Caco-2 (cell line): ENCODE measurements at regions not wholly inside any gene's neighbourhood (a gene's known extent, or its start where the extent isn't known, plus 50 kb on each side); places are given as distances from the start of the nearest gene placed in this dataset.

Source experiments
- BruUV-seq: library from RNA; stranded (reverse); fragments of 400-500 nt; replicated peaks from 2 replicates; lab custom pipeline; 2021; lab: Mats Ljungman, UMichigan
- CTCF ChIA-PET: fragments of 300-600 bp; sonication (Branson Sonifier 250); formaldehyde crosslinking; loops from one replicate; lab custom pipeline; 2022; ENCODE audit warnings: antibody characterized with exemption; lab: Charles Lee
- POLR2A ChIA-PET: fragments of 300-600 bp; sonication (Branson Sonifier 250); formaldehyde crosslinking; loops from one replicate; lab custom pipeline; 2022; ENCODE audit warnings: antibody characterized with exemption; lab: Charles Lee
- DNase-seq, 2 experiments: peaks; one replicate each; pipeline versions ENCODE4 v3.0.0 to v3.0.0-alpha.2; 2020 to 2022
- H3K27me3 ChIP-seq: replicated peaks from 2 replicates; pipeline ENCODE4 v1.6.0; 2011; ENCODE audit warnings: low read length; ENCODE audit not compliant: control insufficient read depth, insufficient read depth
- H3K36me3 ChIP-seq: 2 replicates; pipeline ENCODE4 v1.5.1; 2011; ENCODE audit warnings: low read length; ENCODE audit not compliant: control insufficient read depth, insufficient read depth
- H3K4me1 ChIP-seq: fragments of 250-450 bp; sonication (Bioruptor Pico); 2 replicates; pipeline ENCODE4 v1.5.1; 2020; ENCODE audit warnings: mild to moderate bottlenecking
- H3K4me3 ChIP-seq: 2 replicates; pipeline ENCODE4 v1.5.1; 2011; ENCODE audit warnings: low read depth, mild to moderate bottlenecking, control low read depth, low read length
- H3K9me3 ChIP-seq: fragments of 250-450 bp; sonication (Bioruptor Pico); 2 replicates; pipeline ENCODE4 v1.5.1; 2020; ENCODE audit warnings: mild to moderate bottlenecking, moderate library complexity
- H3K27ac Mint-ChIP-seq: one replicate; pipeline ENCODE4 v1.8.0; 2022; ENCODE audit warnings: mixed read lengths; ENCODE audit not compliant: unreplicated experiment
- H3K27me3 Mint-ChIP-seq: one replicate; pipeline ENCODE4 v1.8.0; 2022; ENCODE audit warnings: mixed read lengths; ENCODE audit not compliant: insufficient read depth, unreplicated experiment
- H3K36me3 Mint-ChIP-seq: one replicate; pipeline ENCODE4 v1.8.0; 2022; ENCODE audit warnings: mild to moderate bottlenecking, mixed read lengths; ENCODE audit not compliant: insufficient read depth, unreplicated experiment
- H3K4me1 Mint-ChIP-seq: one replicate; pipeline ENCODE4 v1.8.0; 2022; ENCODE audit warnings: low read depth, mixed read lengths; ENCODE audit not compliant: unreplicated experiment
- H3K4me3 Mint-ChIP-seq: one replicate; pipeline ENCODE4 v1.8.0; 2022; ENCODE audit warnings: mild to moderate bottlenecking, moderate library complexity, mixed read lengths; ENCODE audit not compliant: unreplicated experiment
- H3K9me3 Mint-ChIP-seq: one replicate; pipeline ENCODE4 v1.8.0; 2022; ENCODE audit warnings: mixed read lengths; ENCODE audit not compliant: unreplicated experiment
- CTCF ChIP-seq, 2 experiments: fragments of 200-600 bp in 1 of 2; IDR thresholded peaks; 1 replicate in 1 of 2; 2 replicates in 1 of 2; pipeline versions ENCODE4 v1.5.1 to v1.8.0; 2011 to 2022; ENCODE audit warnings: antibody characterized with exemption in 1 of 2, control low read depth in 1 of 2, inconsistent platforms in 1 of 2, low read depth in 1 of 2, low read length in 1 of 2, mild to moderate bottlenecking in 1 of 2, moderate library complexity in 1 of 2; ENCODE audit not compliant: insufficient read depth in 1 of 2, severe bottlenecking in 1 of 2, unreplicated experiment in 1 of 2
- intact Hi-C: fragments of 100-400 bp; cut with micrococcal nuclease; formaldehyde crosslinking; loops from one replicate; pipeline ENCODE4 v1.10.0; 2022; ENCODE audit not compliant: unreplicated experiment

GRCh38 chr3:23671851-23672589, 133.7 kb upstream of the UBE2E1 start:
- no peak for TF ChIP-seq CTCF (IDR thresholded peaks at IDR 0.05; ENCODE audit: insufficient read depth in 1 of 2, low read depth in 1 of 2, low read length in 1 of 2, severe bottlenecking in 1 of 2, unreplicated experiment in 1 of 2)
- Histone ChIP-seq H3K36me3 (no peaks in the 10 kb centered on the region), H3K27me3 (no peaks in the 10 kb centered on the region), H3K4me1 (no peaks in the 10 kb centered on the region), H3K4me3 (no peak overlapping the region), H3K9me3 (no peaks in the 10 kb centered on the region)
- Mint-ChIP-seq H3K4me1 (no peaks in the 10 kb centered on the region), H3K4me3 (no peak overlapping the region), H3K27ac (no peak overlapping the region), H3K27me3 (no peaks in the 10 kb centered on the region), H3K9me3 (no peaks in the 10 kb centered on the region), H3K36me3 (no peaks in the 10 kb centered on the region)
- CTCF ChIA-PET, result no interaction called here
- no peak for DNase-seq
- BruUV-seq, result no TSS peak
- POLR2A ChIA-PET, result no interaction called here
- intact Hi-C loops, result no loop called here

DNA sequence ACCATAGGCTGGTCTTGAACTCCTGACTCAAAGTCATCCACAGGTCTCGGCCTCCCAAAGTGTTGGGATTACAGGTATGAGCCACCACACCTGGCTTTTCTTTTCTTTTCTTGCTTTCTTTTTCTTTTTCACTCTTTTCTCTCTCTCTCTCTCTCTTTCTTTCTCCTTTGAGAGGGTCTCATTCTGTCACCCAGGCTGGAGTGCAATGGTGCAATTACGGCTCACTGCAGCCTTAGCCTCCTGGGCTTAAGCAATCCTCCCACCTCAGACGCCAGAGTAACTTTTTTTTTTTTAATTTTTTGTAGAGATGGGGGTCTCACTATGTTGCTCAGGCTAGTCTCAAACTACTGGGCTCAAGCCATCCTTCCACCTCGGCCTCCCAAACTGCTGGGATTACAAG, 133.1 kb upstream of the UBE2E1 start:
- intact Hi-C loops, result no loop called here
- H3K4me3 Mint-ChIP-seq, result no peak overlapping the region
- no peaks in the 10 kb centered on the region for H3K4me1 Mint-ChIP-seq
- Histone ChIP-seq H3K27me3 (no peaks in the 10 kb centered on the region), H3K9me3 (no peaks in the 10 kb centered on the region), H3K36me3 (no peaks in the 10 kb centered on the region), H3K4me1 (no peaks in the 10 kb centered on the region), H3K4me3 (no peak overlapping the region)
- TF ChIP-seq CTCF (IDR thresholded peaks at IDR 0.05; ENCODE audit: insufficient read depth in 1 of 2, low read depth in 1 of 2, low read length in 1 of 2, severe bottlenecking in 1 of 2, unreplicated experiment in 1 of 2), result no peak
- no peaks in the 10 kb centered on the region for H3K27me3 Mint-ChIP-seq
- H3K36me3 Mint-ChIP-seq, result no peaks in the 10 kb centered on the region
- ChIA-PET CTCF (no interaction called here), POLR2A (no interaction called here)
- DNase-seq, result no peak
- no TSS peak for BruUV-seq
- H3K27ac Mint-ChIP-seq, result no peak overlapping the region
- H3K9me3 Mint-ChIP-seq, result no peaks in the 10 kb centered on the region

- intact Hi-C loops, result no loop called here
- TF ChIP-seq CTCF (IDR thresholded peaks at IDR 0.05; ENCODE audit: insufficient read depth in 1 of 2, low read depth in 1 of 2, low read length in 1 of 2, severe bottlenecking in 1 of 2, unreplicated experiment in 1 of 2), result no peak
- Mint-ChIP-seq H3K27me3 (no peaks in the 10 kb centered on the region), H3K9me3 (no peaks in the 10 kb centered on the region), H3K4me1 (no peaks in the 10 kb centered on the region), H3K27ac (no peak overlapping the region), H3K36me3 (peaks cover 5% of the 10 kb centered on the region), H3K4me3 (no peak overlapping the region)
- H3K36me3 ChIP-seq, result no peaks in the 10 kb centered on the region
- H3K4me3 ChIP-seq, result no peak overlapping the region
- POLR2A ChIA-PET, result no interaction called here
- CTCF ChIA-PET, result no interaction called here
- H3K4me1 ChIP-seq, result no peaks in the 10 kb centered on the region
- BruUV-seq, result no TSS peak
- H3K27me3 ChIP-seq, result no peaks in the 10 kb centered on the region
- H3K9me3 ChIP-seq, result no peaks in the 10 kb centered on the region
- DNase-seq, result no peak
These were observed 130.7 kb upstream of the UBE2E1 start for GRCh38 chr3:23675010-23675409.
